H9 (cell line): ENCODE measurements at regions not wholly inside any gene's neighbourhood (a gene's known extent, or its start where the extent isn't known, plus 50 kb on each side); places are given as distances from the start of the nearest gene placed in this dataset.

Experiments
- DNase-seq: peaks from one replicate; pipeline ENCODE4 v3.0.0-alpha.2; 2017
- H2AFZ ChIP-seq: one replicate; pipeline ENCODE4 v1.6.1; 2013; ENCODE audit warnings: mild to moderate bottlenecking, low read length, control low read depth, moderate library complexity
- H2AK5ac ChIP-seq: 2 replicates; pipeline ENCODE4 v1.6.1; 2013; ENCODE audit warnings: low read length, control low read depth, mixed read lengths; ENCODE audit not compliant: insufficient read length
- H2BK120ac ChIP-seq: one replicate; pipeline ENCODE4 v1.6.1; 2013; ENCODE audit warnings: low read depth, mild to moderate bottlenecking, low read length, control low read depth, inconsistent platforms; ENCODE audit not compliant: poor library complexity, severe bottlenecking
- H2BK12ac ChIP-seq: 2 replicates; pipeline ENCODE4 v1.6.1; 2013; ENCODE audit warnings: low read length, control low read depth, mixed read lengths, low read depth; ENCODE audit not compliant: insufficient read length
- H2BK15ac ChIP-seq: 2 replicates; pipeline ENCODE4 v1.6.1; 2013; ENCODE audit warnings: low read depth, low read length, control low read depth
- H2BK20ac ChIP-seq: one replicate; pipeline ENCODE4 v1.6.1; 2013; ENCODE audit warnings: low read depth, mild to moderate bottlenecking, low read length, control low read depth, inconsistent platforms; ENCODE audit not compliant: poor library complexity, severe bottlenecking
- H2BK5ac ChIP-seq: 2 replicates; pipeline ENCODE4 v1.6.1; 2013; ENCODE audit warnings: low read length, control low read depth, mixed read lengths; ENCODE audit not compliant: insufficient read length
- H3K14ac ChIP-seq: 2 replicates; pipeline ENCODE4 v1.6.1; 2013; ENCODE audit warnings: low read length, control low read depth; ENCODE audit not compliant: insufficient read depth
- H3K18ac ChIP-seq: 2 replicates; pipeline ENCODE4 v1.6.1; 2013; ENCODE audit warnings: low read depth, mild to moderate bottlenecking, mixed read lengths, low read length, control low read depth; ENCODE audit not compliant: insufficient read length
- H3K23ac ChIP-seq: 2 replicates; pipeline ENCODE4 v1.6.1; 2013; ENCODE audit warnings: low read length, control low read depth, mixed read lengths, low read depth; ENCODE audit not compliant: insufficient read length
- H3K23me2 ChIP-seq: 2 replicates; pipeline ENCODE4 v1.6.1; 2013; ENCODE audit warnings: low read depth, mild to moderate bottlenecking, mixed read lengths, low read length, control low read depth; ENCODE audit not compliant: insufficient read length, poor library complexity, severe bottlenecking
- H3K27ac ChIP-seq: 2 replicates; pipeline ENCODE4 v1.5.1; 2013; ENCODE audit warnings: low read length, control low read depth, mixed read lengths, low read depth; ENCODE audit not compliant: insufficient read length
- H3K27me3 ChIP-seq: 2 replicates; pipeline ENCODE4 v1.6.1; 2013; ENCODE audit warnings: low read length, control low read depth, inconsistent platforms; ENCODE audit not compliant: insufficient read depth
- H3K4ac ChIP-seq: 2 replicates; pipeline ENCODE4 v1.6.1; 2013; ENCODE audit warnings: low read depth, mild to moderate bottlenecking, control low read depth, inconsistent platforms, low read length, moderate library complexity
- H3K4me1 ChIP-seq: 2 replicates; pipeline ENCODE4 v1.6.1; 2013; ENCODE audit warnings: low read length, control low read depth, inconsistent platforms; ENCODE audit not compliant: insufficient read depth
- H3K4me2 ChIP-seq: 2 replicates; pipeline ENCODE4 v1.6.1; 2013; ENCODE audit warnings: low read length, control low read depth, mixed read lengths; ENCODE audit not compliant: insufficient read length, insufficient read depth
- H3K56ac ChIP-seq: 2 replicates; pipeline ENCODE4 v1.6.1; 2013; ENCODE audit warnings: low read depth, mild to moderate bottlenecking, mixed read lengths, low read length, control low read depth; ENCODE audit not compliant: insufficient read length
- H3K79me1 ChIP-seq: 2 replicates; pipeline ENCODE4 v1.6.1; 2013; ENCODE audit warnings: low read depth, mild to moderate bottlenecking, moderate library complexity, low read length, control low read depth, inconsistent platforms; ENCODE audit not compliant: insufficient read depth, poor library complexity, severe bottlenecking
- H3K79me2 ChIP-seq: 2 replicates; pipeline ENCODE4 v1.6.1; 2013; ENCODE audit warnings: low read length, control low read depth, inconsistent platforms; ENCODE audit not compliant: insufficient read depth
- H3K9ac ChIP-seq: 2 replicates; pipeline ENCODE4 v1.6.1; 2013; ENCODE audit warnings: low read length, control low read depth, mixed read lengths; ENCODE audit not compliant: insufficient read length; ENCODE audit errors: extremely low read depth
- H3K9me3 ChIP-seq: one replicate; pipeline ENCODE4 v1.6.1; 2013; ENCODE audit warnings: low read depth, low read length, inconsistent platforms; ENCODE audit not compliant: control insufficient read depth
- H3T11ph ChIP-seq: one replicate; pipeline ENCODE4 v1.6.1; 2013; ENCODE audit warnings: mild to moderate bottlenecking, low read length, control low read depth, inconsistent platforms
- H4K20me1 ChIP-seq: one replicate; pipeline ENCODE4 v1.6.1; 2013; ENCODE audit not compliant: control insufficient read depth, insufficient read length, insufficient read depth
- H4K5ac ChIP-seq: 2 replicates; pipeline ENCODE4 v1.6.1; 2013; ENCODE audit warnings: low read depth, mild to moderate bottlenecking, mixed read lengths, low read length, control low read depth; ENCODE audit not compliant: insufficient read length
- H4K8ac ChIP-seq: replicated peaks from 2 replicates; pipeline ENCODE4 v1.6.1; 2013; ENCODE audit warnings: low read length, control low read depth, mixed read lengths, low read depth; ENCODE audit not compliant: insufficient read length
- H4K91ac ChIP-seq: 2 replicates; pipeline ENCODE4 v1.6.1; 2013; ENCODE audit warnings: low read depth, mild to moderate bottlenecking, moderate library complexity, mixed read lengths, low read length, control low read depth; ENCODE audit not compliant: insufficient read length
- H3K27ac Mint-ChIP-seq, 3 experiments: 2 replicates in 2 of 3; 3 replicates in 1 of 3; pipeline ENCODE4 v1.8.0; 2020 to 2021; ENCODE audit warnings: mixed read lengths in 3 of 3, mild to moderate bottlenecking in 1 of 3, moderate library complexity in 1 of 3
- H3K27me3 Mint-ChIP-seq: 2 replicates; pipeline ENCODE4 v1.8.0; 2021; ENCODE audit warnings: low read depth, mild to moderate bottlenecking, moderate library complexity, mixed read lengths
- H3K36me3 Mint-ChIP-seq, 3 experiments: 2 replicates in 2 of 3; 3 replicates in 1 of 3; pipeline ENCODE4 v1.8.0; 2020 to 2021; ENCODE audit warnings: low read depth in 3 of 3, mixed read lengths in 3 of 3; ENCODE audit not compliant: insufficient read depth in 1 of 3
- H3K4me1 Mint-ChIP-seq, 2 experiments: 2 replicates each; pipeline ENCODE4 v1.8.0; 2020; ENCODE audit warnings: mixed read lengths in 2 of 2
- H3K4me3 Mint-ChIP-seq, 2 experiments: 2 replicates in 1 of 2; 3 replicates in 1 of 2; pipeline ENCODE4 v1.8.0; 2020 to 2021; ENCODE audit warnings: mild to moderate bottlenecking in 2 of 2, mixed read lengths in 2 of 2, moderate library complexity in 1 of 2
- H3K9me3 Mint-ChIP-seq, 2 experiments: 2 replicates in 1 of 2; 3 replicates in 1 of 2; pipeline ENCODE4 v1.8.0; 2020; ENCODE audit warnings: mild to moderate bottlenecking in 2 of 2, mixed read lengths in 2 of 2, moderate library complexity in 1 of 2
- WGBS: extraction: QIAGEN DNeasy Blood & Tissue Kit; methylation state at CpG from one replicate; pipeline ENCODE4 v1.1.7; 2013; ENCODE audit warnings: missing lambda C conversion rate, low lambda C conversion rate, mixed read lengths; ENCODE audit not compliant: insufficient read length; ENCODE audit errors: extremely low coverage; 5-methylcytosine and 5-hydroxymethylcytosine counted together
- TF ChIP-seq, protein P1 (sequence below): fragments of 200-600 bp; sonication (generic); conservative IDR thresholded peaks from 3 replicates; pipeline ENCODE4 v1.8.0; 2021; ENCODE audit warnings: antibody characterized with exemption, mild to moderate bottlenecking

DNA sequence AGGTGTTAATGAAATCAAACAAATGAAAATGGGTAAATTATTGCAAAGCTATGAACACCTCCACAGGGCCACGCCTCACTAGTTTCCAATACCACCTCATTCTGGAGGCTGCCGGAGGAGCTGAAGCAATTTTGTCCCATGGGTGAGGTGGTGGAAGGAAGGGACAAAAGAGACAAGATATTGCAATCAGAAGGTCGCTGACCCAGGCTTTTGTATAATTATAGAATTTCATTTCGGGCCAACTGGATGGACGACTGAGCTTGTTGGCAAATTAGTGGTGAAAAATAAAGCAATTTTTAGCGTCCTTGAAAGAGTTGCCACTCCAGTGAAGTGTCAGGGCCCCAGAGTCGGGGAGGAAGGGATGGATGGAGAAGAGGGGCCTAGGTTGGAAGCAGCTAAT, 147.9 kb downstream of the CYLD start:
- no peak overlapping the region for H3K9ac ChIP-seq
- H2BK12ac ChIP-seq = no peak overlapping the region
- H4K91ac ChIP-seq = no peak overlapping the region
- no peaks in the 10 kb centered on the region for H3K27me3 ChIP-seq
- no peak overlapping the region for H4K8ac ChIP-seq
- H3K79me1 ChIP-seq = no peaks in the 10 kb centered on the region
- H4K5ac ChIP-seq = no peak overlapping the region
- no peak overlapping the region for H3K56ac ChIP-seq
- H3K27ac ChIP-seq = no peak overlapping the region
- H3K9me3 ChIP-seq = no peaks in the 10 kb centered on the region
- H2BK20ac ChIP-seq = no peak overlapping the region
- Mint-ChIP-seq H3K9me3 (peaks cover 0 to 2% of the 10 kb centered on the region in 2 experiments; a peak in 2 of 5 replicates), H3K27me3 (peaks cover 4% of the 10 kb centered on the region), H3K27ac (peak overlapping the region in 1 of 3 experiments; percentile 50; a peak in 1 of 7 replicates), H3K36me3 (no peaks in the 10 kb centered on the region), H3K4me1 (peaks cover 8 to 10% of the 10 kb centered on the region in 2 experiments), H3K4me3 (no peak overlapping the region; a peak in 1 of 5 replicates)
- H2BK15ac ChIP-seq = no peak overlapping the region
- 0 out of 2 replicates have a peak, but pooled peaks cover 3% of the 10 kb centered on the region for H3K4me1 ChIP-seq
- no peak overlapping the region for H3K23ac ChIP-seq
- H3K79me2 ChIP-seq = no peaks in the 10 kb centered on the region
- H3K4ac ChIP-seq = no peak overlapping the region
- H4K20me1 ChIP-seq = no peaks in the 10 kb centered on the region
- no peak overlapping the region for H2AK5ac ChIP-seq
- no peak overlapping the region for H3K14ac ChIP-seq
- H2BK5ac ChIP-seq = no peak overlapping the region
- TF ChIP-seq, protein P1, sequence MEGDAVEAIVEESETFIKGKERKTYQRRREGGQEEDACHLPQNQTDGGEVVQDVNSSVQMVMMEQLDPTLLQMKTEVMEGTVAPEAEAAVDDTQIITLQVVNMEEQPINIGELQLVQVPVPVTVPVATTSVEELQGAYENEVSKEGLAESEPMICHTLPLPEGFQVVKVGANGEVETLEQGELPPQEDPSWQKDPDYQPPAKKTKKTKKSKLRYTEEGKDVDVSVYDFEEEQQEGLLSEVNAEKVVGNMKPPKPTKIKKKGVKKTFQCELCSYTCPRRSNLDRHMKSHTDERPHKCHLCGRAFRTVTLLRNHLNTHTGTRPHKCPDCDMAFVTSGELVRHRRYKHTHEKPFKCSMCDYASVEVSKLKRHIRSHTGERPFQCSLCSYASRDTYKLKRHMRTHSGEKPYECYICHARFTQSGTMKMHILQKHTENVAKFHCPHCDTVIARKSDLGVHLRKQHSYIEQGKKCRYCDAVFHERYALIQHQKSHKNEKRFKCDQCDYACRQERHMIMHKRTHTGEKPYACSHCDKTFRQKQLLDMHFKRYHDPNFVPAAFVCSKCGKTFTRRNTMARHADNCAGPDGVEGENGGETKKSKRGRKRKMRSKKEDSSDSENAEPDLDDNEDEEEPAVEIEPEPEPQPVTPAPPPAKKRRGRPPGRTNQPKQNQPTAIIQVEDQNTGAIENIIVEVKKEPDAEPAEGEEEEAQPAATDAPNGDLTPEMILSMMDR = no peak
- DNase-seq = no peak
- no peak overlapping the region for H2BK120ac ChIP-seq
- H3K4me2 ChIP-seq = no peak overlapping the region
- WGBS = no CpG with 5 or more reads among the region's 7 CpGs
- no peak overlapping the region for H3K18ac ChIP-seq
- no peaks in the 10 kb centered on the region for H3K23me2 ChIP-seq
- no peak overlapping the region for H2AFZ ChIP-seq
- no peak overlapping the region for H3T11ph ChIP-seq
